IPS-NIHi7 (cell line): ENCODE measurements at regions not wholly inside any gene's neighbourhood (a gene's known extent, or its start where the extent isn't known, plus 50 kb on each side); places are given as distances from the start of the nearest gene placed in this dataset.

ENCODE experiments used
- DNase-seq: peaks from one replicate; pipeline ENCODE4 v3.0.0; 2012; ENCODE audit warnings: mixed read lengths; ENCODE audit errors: extremely low spot score

DNA sequence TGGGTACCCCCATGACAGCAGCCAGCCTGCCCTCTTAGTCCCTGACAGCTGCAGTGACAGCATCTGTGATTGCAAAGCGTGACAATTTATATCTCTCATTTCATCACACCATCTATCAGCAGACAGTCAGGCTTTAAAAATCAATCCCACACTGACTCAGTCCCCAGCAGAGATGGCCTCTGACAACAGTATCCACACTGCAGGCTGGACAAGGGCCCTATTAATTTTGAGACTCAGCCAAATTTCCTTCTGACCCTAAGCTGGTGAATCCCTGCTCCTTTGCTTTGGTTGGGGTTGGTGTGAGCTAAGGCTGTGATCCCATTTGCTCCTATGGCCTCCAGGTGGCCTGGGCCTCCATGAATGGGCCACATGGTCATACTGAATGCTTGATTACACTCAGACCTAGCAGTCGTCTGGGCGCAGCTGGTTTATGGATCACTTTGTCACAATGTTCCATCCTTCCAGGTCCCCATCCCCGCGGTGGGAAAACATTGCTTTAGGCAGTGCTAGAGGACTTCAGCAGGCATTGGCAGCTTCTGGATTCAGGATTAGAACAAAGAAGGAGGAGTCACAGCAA, 68.2 kb upstream of the B3GAT1 start:
- DNase-seq: no peak

DNA sequence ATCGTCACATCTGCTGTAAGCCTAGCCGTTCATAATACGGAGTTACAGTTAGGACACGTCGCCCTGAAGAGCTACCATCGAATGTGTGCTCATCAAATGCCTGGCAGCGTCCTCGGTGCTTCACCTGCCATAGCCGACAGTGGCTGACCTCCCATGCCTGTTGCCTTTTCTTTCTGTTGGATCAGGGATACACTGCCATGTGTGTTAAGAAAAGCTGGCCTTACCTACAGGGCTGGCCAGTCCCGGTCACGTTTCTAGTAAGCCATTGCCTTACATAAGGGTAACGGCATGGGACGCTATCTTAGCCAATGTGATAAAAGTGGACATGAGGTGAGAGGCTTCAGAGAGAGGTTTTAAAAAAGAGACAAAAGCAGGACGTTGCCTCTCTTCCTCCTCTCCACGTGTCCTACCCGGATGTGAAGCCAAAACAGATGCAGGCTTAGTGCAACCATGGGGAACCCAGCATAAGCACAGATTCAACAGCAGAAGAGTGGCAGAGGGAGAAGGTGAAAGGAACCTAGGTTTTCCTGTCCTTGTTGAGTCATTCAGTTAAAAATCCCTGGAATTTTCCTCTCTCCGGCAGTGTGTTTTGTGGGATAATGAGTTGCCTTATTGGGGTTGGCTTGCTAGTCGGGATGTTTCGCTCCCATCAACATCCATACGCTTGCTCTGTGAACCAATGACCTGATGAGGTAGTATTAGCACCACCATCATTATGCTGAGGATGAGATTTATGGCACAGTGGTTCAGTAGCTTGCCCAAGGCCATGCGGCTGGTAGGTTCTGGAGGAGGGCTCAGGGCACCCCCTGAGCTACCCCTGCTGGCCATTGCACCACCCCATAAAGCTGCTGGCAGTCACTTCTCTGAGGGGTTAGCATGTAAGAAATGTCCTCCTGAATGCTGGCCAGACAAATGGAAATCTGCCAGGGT, 67.4 kb upstream of the B3GAT1 start:
- no peak for DNase-seq

DNA sequence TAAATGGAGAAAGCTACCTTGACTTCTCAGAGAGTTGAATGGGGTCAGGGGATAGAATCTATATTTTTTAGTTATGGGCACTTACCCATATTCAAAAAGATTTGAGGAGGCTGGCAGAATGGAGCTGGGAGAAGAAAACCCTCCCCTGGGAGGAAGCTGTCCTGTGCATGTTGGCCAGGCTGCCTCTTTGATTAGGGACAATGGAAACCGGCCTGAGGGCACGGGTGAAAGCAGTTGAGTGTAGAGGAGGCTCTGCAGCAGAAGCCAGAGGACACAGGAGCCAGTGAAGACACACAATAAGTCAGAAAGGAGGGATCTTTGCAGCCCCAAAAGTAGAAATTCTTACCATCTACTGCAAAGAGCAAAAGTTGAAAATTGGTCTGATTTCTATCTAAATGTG, 66.6 kb upstream of the B3GAT1 start:
- DNase-seq: no peak

DNA sequence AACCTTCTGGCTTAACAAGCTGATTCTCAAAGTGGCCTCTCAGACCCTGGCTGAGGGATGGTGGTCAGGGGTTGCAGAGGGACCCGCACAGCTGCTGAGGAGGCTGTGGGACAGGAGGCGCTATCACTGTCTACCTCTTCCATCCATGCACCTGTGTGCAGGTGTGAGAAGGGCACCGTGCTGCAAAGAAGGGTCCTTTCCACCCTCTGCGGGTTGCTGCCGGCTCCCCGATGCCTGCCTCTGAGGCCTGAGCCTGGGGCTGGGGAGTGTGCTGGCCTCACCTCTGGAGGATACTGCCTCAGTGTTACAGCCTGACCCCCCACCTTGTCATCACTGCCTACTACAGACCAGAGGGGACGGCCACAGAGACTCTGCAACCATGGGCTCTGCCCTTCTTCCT, 66.1 kb upstream of the B3GAT1 start:
- DNase-seq: no peak

DNA sequence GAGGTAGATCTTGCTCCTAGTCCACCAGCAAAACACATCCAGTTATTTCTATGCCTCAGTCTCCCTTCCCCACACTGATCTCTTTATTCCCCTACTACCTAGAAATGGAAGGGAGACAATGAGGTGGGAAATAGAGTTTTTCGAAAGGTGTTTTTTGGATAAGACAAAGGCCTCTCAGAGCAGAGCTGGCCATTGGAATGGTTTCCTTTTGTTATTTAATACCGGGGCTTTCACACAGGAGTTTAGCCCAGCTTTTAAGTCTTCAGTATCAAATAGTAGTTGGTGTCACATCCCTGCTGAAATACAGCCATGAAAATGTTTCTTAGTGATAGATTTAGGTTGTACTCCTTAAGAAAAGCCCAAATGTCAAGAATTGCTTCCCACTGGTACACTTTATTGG, 65.4 kb upstream of the B3GAT1 start:
- no peak for DNase-seq

DNA sequence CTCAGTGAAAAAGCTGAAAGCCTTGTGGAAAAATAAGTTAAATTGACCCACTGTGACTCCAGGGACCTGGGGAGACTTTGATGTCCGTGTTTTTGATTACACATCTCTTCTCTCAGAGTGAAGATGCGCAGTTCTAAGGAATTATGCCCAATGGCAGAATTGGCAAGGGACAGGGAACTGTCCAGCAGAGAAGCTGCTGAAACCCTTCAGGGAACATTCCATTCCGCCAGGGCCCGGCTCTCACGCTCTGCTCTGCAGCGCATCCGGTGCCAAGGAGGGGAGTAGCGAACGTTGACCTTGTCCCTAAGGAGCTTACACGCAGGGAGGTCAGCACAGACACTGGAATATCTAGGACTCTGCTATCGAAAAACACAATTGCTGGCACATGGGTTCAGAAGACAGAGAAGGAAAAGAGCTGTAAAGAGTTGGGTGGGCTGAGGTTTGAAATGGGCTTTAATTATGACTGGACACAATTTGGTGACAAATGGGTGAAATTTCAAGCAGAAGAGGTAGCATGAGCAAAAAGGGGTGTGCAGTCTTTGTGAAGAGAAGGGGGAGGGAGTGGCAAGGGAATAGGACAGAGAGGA, 64.5 kb upstream of the B3GAT1 start:
- DNase-seq: peak; percentile 84

DNA sequence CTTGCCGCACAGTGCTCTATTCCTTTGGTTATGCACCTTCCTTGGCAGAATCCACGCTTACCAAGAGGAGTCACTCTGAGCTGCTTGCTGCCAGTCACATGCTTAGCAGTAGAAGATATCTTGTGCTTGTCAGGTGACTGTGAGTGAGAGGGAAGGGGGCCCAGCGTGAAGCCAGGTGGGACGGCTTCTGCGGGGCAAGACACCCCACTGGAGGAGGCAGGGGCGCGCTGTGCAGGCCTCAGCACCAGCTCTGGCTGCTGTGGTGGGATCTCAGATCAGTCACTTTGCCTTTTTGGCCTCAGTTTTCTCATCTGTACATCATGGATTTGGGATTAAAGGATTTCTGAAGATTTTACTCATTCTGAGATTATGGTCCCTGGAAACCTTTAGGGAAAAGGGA, 63.9 kb upstream of the B3GAT1 start:
- DNase-seq: no peak

DNA sequence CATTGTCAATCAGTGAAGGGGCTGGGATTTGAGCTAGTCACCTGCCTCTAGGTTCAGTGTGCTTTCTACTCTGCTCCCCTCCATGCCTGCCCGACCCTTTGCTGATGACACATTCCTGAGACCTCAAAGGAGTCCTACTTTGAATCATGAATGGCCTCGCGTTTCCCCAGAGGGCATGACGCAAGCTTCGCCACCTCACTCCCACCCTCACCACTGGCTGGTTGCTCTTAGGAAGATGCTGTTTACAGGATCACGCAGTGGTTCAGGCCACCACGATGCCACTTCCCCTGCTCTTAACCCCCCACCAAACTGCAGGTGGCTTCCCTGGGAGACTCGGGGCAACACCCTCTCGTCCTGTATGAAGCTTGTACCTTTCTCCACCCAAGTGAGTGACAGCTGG, 62.9 kb upstream of the B3GAT1 start:
- DNase-seq: no peak

DNA sequence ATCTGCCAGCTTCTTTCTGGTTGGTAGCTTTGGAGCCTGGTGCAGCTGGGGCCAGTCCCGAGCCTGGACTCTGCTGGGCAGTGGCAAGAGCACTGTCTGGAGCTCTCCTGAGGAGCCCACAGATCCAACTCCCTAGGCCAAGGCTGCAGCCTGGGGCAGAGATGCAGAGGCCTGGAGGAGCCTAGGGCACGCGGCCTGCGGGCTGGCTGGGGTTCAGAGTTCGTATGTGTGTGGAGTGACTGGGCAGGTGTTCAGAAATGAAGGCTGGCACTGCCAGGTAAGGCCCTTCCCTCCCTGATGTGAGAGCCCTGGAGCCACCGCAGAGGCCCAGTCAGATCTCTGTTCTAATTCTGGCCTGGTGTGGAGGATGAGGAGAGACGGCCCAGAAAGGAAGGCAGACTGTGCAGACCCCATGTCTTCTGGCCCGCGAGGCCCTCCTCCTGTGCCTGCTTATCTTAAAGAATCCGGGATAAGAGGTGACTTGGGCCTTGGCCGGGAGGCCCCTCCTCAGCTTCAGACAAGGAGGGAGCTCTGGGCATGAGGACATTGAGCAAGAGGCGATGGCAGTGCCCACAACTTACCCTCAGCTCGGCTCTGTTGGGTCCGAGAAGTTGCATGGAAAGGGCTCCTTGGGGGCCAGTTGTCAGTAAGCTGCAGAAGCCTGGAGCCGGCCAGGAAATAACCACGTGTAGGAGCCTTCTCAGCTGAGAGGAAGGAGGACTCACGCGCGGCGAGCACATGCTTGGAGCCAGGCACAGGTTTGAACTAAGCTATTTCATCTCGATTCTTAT, 62.2 kb upstream of the B3GAT1 start:
- DNase-seq: no peak

DNA sequence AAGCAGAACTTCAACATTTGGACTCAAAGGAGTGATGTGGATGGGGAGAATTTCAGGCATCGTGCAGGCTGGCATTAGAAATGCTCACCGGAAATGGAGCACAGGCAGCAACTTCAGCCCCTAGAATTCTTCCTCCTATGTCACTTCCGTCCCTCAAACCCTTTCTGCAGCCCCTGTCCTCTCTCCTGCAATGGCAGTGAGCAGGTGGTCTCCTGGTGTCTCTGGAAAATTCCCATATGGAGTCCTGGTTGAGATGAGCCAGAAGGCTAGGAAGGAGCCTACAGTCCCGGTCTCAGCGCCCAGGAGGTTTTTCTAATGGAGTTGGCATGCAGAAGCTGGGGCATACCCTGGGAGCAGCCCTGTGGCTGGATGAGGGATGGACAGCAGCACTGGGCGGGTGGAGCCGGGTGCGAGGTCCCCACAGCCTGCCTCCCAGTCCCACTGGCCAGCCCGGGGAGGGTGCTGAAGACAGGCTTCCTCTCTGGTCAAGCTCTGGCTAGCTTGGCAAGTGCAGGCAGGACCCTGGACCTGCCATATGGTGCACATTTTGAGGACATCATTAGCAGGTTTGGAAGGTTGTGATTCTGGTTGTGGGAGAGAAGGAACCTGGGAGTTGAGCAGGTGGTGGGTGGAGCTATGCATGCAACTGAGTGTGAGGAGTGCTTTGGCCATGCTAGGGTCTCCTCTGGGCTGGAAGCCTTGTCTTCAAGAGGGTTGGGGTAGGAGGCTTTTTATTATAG, 59.8 kb upstream of the B3GAT1 start:
- no peak for DNase-seq

DNA sequence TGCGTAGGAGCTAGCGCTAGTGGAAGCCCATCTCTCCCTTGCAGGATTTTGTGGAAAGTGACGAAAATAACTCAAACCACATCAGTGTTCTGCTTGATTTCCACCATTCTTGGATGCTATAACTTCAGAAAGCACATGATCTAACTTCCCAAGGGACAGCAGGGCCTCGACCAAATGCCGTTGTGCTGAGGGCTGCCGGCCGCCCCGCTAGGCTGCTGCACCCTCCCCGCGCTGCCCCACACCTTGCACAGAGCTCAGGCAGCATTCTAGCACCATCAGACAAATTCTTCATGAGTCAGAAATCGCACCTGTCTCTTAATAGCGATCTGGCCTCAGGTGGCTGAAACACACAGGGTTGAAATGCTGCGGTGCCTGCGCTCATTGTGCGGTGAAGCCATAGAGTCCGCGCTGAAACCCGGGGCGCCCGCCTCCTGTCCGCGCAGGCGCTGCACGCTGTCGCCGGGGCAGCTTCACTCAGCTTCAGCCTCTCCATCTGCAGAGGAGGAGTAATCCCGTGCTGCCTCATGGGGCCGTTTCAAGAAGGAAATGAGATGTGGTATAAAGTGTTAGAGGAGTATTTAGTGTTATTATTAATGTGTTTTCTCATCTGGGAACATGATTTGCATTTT, 59.2 kb upstream of the B3GAT1 start:
- no peak for DNase-seq

DNA sequence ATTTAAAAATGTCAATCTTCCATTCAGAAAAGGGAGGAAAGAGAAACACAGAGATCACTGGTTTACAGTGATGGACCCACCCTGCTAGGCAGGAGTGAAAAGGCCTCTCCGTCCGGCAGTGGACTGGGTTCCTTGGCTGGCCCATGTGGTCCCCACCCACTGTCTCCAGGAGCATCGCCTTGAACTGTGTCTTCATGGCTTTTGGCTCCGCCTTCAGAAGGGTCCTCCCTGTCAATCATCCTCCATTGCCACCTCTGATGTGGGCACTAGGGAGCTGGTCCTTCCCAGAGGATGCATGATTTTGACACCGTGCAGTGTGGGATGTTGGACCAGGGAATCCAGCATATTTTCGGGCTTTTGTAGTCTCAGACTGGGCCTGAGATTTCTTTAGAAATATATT, 58.2 kb upstream of the B3GAT1 start:
- DNase-seq: no peak

DNA sequence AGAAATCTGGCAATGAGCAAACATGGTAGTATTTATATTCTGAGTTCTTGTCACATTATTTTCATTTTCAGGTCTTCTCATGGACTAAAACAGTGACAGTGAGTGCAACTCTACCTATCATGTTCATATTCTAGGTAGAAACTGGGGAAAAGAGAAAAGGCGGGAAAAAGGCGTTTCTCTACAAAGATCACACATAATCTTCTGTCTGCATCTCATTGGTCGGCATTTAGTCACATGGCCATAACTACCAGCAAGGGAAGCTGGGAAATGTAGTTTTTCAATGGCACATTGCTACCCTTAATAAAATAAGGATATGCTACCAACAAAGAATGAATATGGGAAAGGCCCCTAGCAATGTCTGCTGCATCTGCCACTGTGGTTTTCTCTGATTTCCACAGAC, 57.6 kb upstream of the B3GAT1 start:
- no peak for DNase-seq

DNA sequence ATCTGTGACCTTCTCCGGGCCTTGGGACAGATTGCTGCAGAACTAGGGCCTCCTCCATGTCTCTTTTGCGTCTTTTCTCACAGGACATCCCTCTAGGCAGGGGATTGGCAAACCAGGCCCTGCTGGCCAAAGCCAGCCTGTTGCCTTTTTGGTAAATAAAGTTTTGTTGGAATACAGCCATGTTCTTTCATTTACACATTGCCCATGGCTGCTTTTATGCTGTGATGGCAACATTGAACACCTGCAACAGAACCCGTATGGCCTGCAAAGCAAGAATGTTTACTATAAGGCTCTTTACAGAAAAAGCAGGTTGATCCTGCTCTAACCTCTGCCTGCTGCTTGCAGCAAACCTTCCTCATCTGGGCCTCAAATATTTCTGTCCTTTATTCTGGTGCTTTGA, 56.8 kb upstream of the B3GAT1 start:
- no peak for DNase-seq

DNA sequence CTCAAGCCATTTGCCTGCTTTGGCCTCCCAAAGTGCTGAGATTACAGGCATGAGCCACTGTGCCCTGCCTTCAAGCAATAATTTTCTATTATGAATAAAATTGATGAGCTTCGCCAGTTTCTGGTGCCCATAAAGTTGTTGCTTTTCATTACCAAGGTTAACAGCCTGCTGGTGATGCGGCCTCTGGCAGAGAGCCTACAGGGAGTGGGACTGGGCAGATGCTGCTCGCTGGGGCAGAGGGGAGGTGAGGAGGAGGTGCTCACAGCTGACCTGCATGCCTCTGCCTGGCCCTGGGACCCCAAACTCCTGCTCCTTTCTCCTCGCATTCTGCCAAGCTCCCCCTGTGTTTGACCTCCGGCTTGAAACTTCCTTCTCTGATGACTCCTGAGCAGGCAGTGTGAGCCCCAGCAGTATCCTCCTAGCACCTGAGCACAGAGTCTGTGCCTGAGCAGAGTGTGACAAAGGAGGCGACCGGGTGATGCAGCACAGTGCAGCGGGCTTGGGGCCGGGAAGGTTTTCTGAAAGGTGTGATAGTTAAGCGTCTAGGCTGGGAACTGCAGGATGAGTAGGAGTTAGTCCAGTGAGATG, 56.1 kb upstream of the B3GAT1 start:
- DNase-seq: no peak

DNA sequence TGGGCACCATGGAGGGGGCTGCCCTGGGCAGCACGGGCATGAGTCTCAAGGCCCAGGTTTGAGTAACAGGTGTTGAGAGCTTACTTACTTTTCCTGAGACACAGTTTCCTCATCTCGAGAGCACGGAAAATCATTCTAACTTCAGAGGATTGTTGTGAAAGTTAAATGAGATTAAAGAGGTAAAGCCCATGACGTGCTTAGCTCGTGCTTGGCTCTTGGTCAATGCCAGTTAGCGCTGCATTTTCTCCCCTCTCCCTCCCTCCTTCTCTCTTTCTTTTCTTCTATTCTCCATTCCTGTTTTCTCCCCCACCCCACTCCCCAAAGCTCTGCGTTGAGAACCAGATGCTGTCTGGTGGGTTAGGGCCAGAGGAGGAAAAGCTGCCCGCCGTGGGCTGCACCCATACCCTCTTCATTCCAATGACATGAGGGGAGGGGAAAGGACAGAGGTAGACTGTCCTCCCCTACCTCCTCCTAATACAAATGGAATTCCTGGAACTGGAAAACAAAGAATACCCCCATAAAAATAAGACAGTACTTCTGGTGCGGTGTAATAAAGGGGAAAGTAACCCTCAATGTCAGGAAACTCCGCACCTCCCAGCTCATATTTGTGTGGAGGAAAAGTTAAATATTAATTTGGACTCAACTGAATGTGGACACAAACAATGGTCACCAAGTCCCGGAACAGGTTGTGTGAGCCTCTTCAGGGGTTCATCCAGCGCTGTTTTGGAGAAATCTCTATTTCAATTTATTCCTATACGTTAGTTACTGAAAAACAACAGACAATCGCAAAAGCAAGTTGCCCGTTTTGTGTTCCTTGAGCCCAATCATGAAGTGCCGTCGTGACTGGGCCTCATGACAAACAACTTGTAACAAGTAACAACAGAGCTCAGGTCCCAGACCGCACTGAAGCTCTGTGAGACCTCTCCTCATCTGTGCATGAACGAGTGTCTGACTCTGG, 54.8 kb upstream of the B3GAT1 start:
- DNase-seq: no peak

DNA sequence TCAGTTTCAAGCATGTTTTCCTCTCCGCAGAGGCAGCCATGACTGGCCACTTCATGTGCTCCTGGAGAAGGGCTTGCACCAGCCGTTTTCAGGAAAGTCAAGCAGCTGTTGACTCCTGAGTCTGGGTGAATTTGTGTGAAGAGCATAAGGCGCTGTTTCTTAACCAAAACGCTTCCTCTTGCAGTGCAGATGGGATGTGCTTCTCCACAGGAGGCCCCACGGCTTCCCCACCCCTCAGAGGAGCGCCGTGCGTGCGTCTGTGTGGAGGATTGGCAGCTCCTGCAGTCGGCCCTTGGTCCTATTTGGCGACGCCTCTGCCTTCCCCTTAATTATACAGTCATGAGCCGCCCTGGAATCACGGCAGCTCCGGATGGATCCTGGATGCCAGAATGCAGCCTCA, 54.1 kb upstream of the B3GAT1 start:
- peak; percentile 36 for DNase-seq

DNA sequence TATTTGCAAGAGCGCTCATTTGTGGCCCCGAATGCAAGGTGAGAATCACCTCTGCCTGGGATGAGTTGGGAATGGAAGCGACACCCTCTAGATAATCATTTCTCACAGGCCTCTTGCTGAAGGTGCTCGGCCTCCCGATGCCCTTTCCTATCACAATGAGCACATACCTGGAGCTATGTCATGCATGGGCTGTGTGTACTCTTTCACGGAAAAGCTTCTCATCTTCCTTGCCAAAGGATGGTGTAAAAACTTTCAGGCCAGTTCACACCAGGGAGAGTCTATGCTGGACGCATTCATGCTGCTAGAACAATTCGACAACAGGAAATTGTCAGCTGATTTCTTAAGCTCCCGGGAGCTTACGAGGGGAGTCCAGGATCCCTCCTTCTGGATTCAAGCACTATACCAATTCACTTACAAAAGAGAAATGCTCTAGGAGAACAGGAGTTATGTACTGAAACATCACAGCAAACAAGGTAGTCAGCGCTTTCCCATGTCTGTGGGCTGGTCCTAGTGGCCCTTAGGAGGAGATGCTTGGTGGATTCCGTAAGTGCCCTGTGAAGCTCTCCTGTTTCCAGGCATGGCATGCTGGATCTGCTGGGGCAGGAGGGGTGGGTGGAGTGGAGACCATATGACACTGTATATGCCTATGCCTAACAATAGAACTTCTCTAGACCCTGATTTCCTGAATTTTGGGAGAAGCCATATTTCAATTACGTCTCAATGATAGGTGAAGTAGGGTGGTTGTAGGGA, 53.1 kb upstream of the B3GAT1 start:
- no peak for DNase-seq

DNA sequence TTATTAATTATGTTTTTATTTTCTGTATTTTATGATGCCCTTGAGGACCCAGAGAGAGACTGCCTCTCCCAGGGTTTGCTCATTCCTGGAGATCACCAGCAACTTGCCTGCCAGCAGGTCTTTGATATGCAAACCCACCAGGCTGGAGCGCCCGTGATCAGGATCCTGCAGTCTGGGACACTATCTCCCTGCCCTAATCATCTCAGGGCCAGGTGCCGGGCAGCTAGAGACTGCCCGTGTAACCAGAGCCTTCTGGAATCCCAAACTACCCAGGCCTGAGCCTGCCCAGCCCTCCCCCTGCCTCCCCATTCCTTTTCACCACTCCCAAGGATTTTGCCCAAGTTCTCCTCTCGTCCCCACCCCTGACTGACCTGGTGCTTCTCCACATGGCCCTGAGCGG, 52.2 kb upstream of the B3GAT1 start:
- no peak for DNase-seq
